ENCODE measurements at regions not wholly inside any gene's neighbourhood (a gene's known extent, or its start where the extent isn't known, plus 50 kb on each side); places are given as distances from the start of the nearest gene placed in this dataset.

GRCh38 chr4:138598226-138598625 is 356.1 kb upstream of the SLC7A11 start:
- H3K9me3 Mint-ChIP-seq = peaks cover 22% of the 10 kb centered on the region
- H3K4me1 Mint-ChIP-seq = no peaks in the 10 kb centered on the region
- H3K27me3 Mint-ChIP-seq (ENCODE audit: low read depth, poor library complexity) = no peaks in the 10 kb centered on the region
- H3K36me3 Mint-ChIP-seq (ENCODE audit: low read depth) = no peaks in the 10 kb centered on the region
- H3K4me3 Mint-ChIP-seq = no peak overlapping the region
- DNase-seq = no peak
- H3K27ac Mint-ChIP-seq = no peak overlapping the region
- no peak for TF ChIP-seq CTCF (IDR thresholded peaks at IDR 0.05)

- H3K27ac Mint-ChIP-seq = no peak overlapping the region
- DNase-seq = no peak
Measured at GRCh38 chr4:138596896-138597295, 354.7 kb upstream of the SLC7A11 start.

GRCh38 chr4:138595731-138596460 is 353.7 kb upstream of the SLC7A11 start:
- DNase-seq = no peak
- Mint-ChIP-seq H3K36me3 (ENCODE audit: low read depth) (no peaks in the 10 kb centered on the region), H3K4me1 (no peaks in the 10 kb centered on the region), H3K9me3 (peaks cover 8% of the 10 kb centered on the region), H3K27ac (no peak overlapping the region), H3K27me3 (ENCODE audit: low read depth, poor library complexity) (no peaks in the 10 kb centered on the region), H3K4me3 (no peak overlapping the region)
- no peak for TF ChIP-seq CTCF (IDR thresholded peaks at IDR 0.05)

More at GRCh38 chr4:138596896-138597295, 354.7 kb upstream of the SLC7A11 start:
- no peaks in the 10 kb centered on the region for H3K4me1 Mint-ChIP-seq
- no peak for TF ChIP-seq CTCF (IDR thresholded peaks at IDR 0.05)
- no peak overlapping the region for H3K4me3 Mint-ChIP-seq
- H3K36me3 Mint-ChIP-seq (ENCODE audit: low read depth) = no peaks in the 10 kb centered on the region
- peaks cover 18% of the 10 kb centered on the region for H3K9me3 Mint-ChIP-seq
- no peaks in the 10 kb centered on the region for H3K27me3 Mint-ChIP-seq (ENCODE audit: low read depth, poor library complexity)

- no peaks in the 10 kb centered on the region for H3K36me3 Mint-ChIP-seq (ENCODE audit: low read depth)
- no peak for DNase-seq
- no peaks in the 10 kb centered on the region for H3K27me3 Mint-ChIP-seq (ENCODE audit: low read depth, poor library complexity)
- TF ChIP-seq CTCF (IDR thresholded peaks at IDR 0.05) = no peak
- no peak overlapping the region for H3K27ac Mint-ChIP-seq
- H3K9me3 Mint-ChIP-seq = peaks cover 3% of the 10 kb centered on the region
- no peaks in the 10 kb centered on the region for H3K4me1 Mint-ChIP-seq
- no peak overlapping the region for H3K4me3 Mint-ChIP-seq
Measured at GRCh38 chr4:138595171-138595570, 353.0 kb upstream of the SLC7A11 start.

GRCh38 chr4:138592796-138593195 is 350.6 kb upstream of the SLC7A11 start:
- Mint-ChIP-seq H3K4me1 (no peaks in the 10 kb centered on the region), H3K9me3 (no peaks in the 10 kb centered on the region), H3K27me3 (ENCODE audit: low read depth, poor library complexity) (no peaks in the 10 kb centered on the region), H3K36me3 (ENCODE audit: low read depth) (no peaks in the 10 kb centered on the region), H3K4me3 (no peak overlapping the region), H3K27ac (peak overlapping the region; percentile 52)
- TF ChIP-seq CTCF (IDR thresholded peaks at IDR 0.05) = no peak
- DNase-seq = no peak

- Mint-ChIP-seq H3K4me3 (no peak overlapping the region), H3K4me1 (no peaks in the 10 kb centered on the region), H3K36me3 (ENCODE audit: low read depth) (no peaks in the 10 kb centered on the region), H3K9me3 (no peaks in the 10 kb centered on the region), H3K27me3 (ENCODE audit: low read depth, poor library complexity) (peaks cover 3% of the 10 kb centered on the region), H3K27ac (no peak overlapping the region)
- no peak for TF ChIP-seq CTCF (IDR thresholded peaks at IDR 0.05)
- no peak for DNase-seq
Measured at GRCh38 chr4:138591808-138592207, 349.7 kb upstream of the SLC7A11 start.

All from nephron progenitor cell (in vitro differentiated cells).